ENCODE measurements at regions not wholly inside any gene's neighbourhood (a gene's known extent, or its start where the extent isn't known, plus 50 kb on each side); places are given as distances from the start of the nearest gene placed in this dataset.

GRCh38 chr11:107249054-107249453 lies 208.6 kb downstream of the CWF19L2 start:
- Histone ChIP-seq H3K4me1 (ENCODE audit: insufficient read depth, low read length, poor library complexity, severe bottlenecking) (no peaks in the 10 kb centered on the region), H3K9me3 (ENCODE audit: low read length) (no peaks in the 10 kb centered on the region), H3K4me3 (ENCODE audit: low read depth, low read length, poor library complexity, severe bottlenecking) (no peak overlapping the region), H2AFZ (ENCODE audit: low read length) (no peak overlapping the region), H3K27ac (ENCODE audit: low read depth, low read length, poor library complexity, severe bottlenecking) (no peak overlapping the region), H3K79me2 (ENCODE audit: insufficient read depth, low read depth, low read length) (no peaks in the 10 kb centered on the region), H3K4me2 (ENCODE audit: low read length) (no peak overlapping the region), H4K20me1 (ENCODE audit: insufficient read depth, low read length) (no peaks in the 10 kb centered on the region), H3K36me3 (ENCODE audit: insufficient read depth, low read length) (no peaks in the 10 kb centered on the region), H3K9me2 (ENCODE audit: insufficient read depth, low read length) (no peaks in the 10 kb centered on the region)
- DNase-seq (ENCODE audit: low spot score) = no peak
- intact Hi-C loops (cut with micrococcal nuclease; ENCODE audit: unreplicated experiment) = no loop called here
- CTCF ChIA-PET (ENCODE audit: unreplicated experiment) = no interaction called here
- no TSS peak for BruUV-seq (replicated peaks)
- POLR2A ChIA-PET = interaction anchor here (1.3 kb wide), 1 partner anchor 18 kb away, joined by 3 read pairs; no protein-coding TSS in a partner anchor
- TF ChIP-seq CTCF (conservative IDR thresholded peaks at IDR 0.05; ENCODE audit: low read length) (no peak), EZH2phosphoT487 (IDR thresholded peaks at IDR 0.05; ENCODE audit: borderline replicate concordance, low read depth, low read length) (no peak)

DNA sequence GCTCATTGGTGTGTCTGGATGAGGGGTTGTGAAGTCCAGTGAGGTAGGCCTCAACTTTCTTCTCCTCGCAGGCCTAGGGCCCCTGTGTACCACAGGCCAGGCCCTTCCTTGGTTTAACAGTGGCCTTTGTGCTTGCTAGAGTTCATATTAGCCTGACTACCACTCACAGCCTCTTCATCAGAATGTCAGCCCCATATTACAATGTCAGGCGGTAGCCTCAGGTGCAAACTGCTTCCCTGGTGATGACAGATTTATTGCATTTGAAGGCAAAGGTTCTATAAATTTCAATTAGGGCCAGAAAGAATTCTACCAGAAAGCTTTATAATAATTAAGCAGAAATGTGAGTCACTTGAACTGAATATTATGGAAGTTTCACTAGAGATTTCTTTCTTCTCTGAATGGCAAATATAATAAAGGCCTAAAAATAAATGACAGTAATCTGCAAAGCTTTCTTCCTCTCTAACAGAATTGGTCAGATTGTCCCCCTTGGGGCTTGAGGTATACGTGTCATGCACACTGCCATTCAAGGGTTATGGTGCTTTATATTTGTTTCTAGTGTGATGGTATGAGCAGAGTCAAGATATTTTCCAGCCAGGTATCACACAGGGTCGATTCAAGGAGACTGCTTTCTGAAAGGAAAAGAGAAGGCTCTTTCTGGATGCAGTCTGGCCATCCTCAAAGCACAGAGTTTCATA lies 210.3 kb downstream of the CWF19L2 start:
- Histone ChIP-seq H3K9me3 (ENCODE audit: low read length) (no peaks in the 10 kb centered on the region), H3K4me1 (ENCODE audit: insufficient read depth, low read length, poor library complexity, severe bottlenecking) (no peaks in the 10 kb centered on the region), H3K4me3 (ENCODE audit: low read depth, low read length, poor library complexity, severe bottlenecking) (no peak overlapping the region), H2AFZ (ENCODE audit: low read length) (no peak overlapping the region), H3K27ac (ENCODE audit: low read depth, low read length, poor library complexity, severe bottlenecking) (no peak overlapping the region), H4K20me1 (ENCODE audit: insufficient read depth, low read length) (no peaks in the 10 kb centered on the region), H3K36me3 (ENCODE audit: insufficient read depth, low read length) (no peaks in the 10 kb centered on the region), H3K4me2 (ENCODE audit: low read length) (no peak overlapping the region), H3K9me2 (ENCODE audit: insufficient read depth, low read length) (no peaks in the 10 kb centered on the region), H3K79me2 (ENCODE audit: insufficient read depth, low read depth, low read length) (no peaks in the 10 kb centered on the region)
- TF ChIP-seq CTCF (conservative IDR thresholded peaks at IDR 0.05; ENCODE audit: low read length) = no peak
- no peak for TF ChIP-seq EZH2phosphoT487 (IDR thresholded peaks at IDR 0.05; ENCODE audit: borderline replicate concordance, low read depth, low read length)
- CTCF ChIA-PET (ENCODE audit: unreplicated experiment) = no interaction called here
- no peak for DNase-seq (ENCODE audit: low spot score)
- POLR2A ChIA-PET = interaction anchor here (0.6 to 1.8 kb wide), 4 partner anchors 10 to 714 kb away, joined by 3 to 6 read pairs (median 3); no protein-coding TSS in a partner anchor
- no TSS peak for BruUV-seq (replicated peaks)
- intact Hi-C loops (cut with micrococcal nuclease; ENCODE audit: unreplicated experiment) = no loop called here

GRCh38 chr11:107243929-107244328 lies 213.7 kb downstream of the CWF19L2 start:
- H3K9me2 ChIP-seq (ENCODE audit: insufficient read depth, low read length) = no peaks in the 10 kb centered on the region
- H3K36me3 ChIP-seq (ENCODE audit: insufficient read depth, low read length) = no peaks in the 10 kb centered on the region
- H3K79me2 ChIP-seq (ENCODE audit: insufficient read depth, low read depth, low read length) = no peaks in the 10 kb centered on the region
- POLR2A ChIA-PET = interaction anchor here (0.9 kb wide), 1 partner anchor 9 kb away, joined by 3 read pairs; no protein-coding TSS in a partner anchor
- intact Hi-C loops (cut with micrococcal nuclease; ENCODE audit: unreplicated experiment) = no loop called here
- no peak overlapping the region for H3K27ac ChIP-seq (ENCODE audit: low read depth, low read length, poor library complexity, severe bottlenecking)
- no peaks in the 10 kb centered on the region for H4K20me1 ChIP-seq (ENCODE audit: insufficient read depth, low read length)
- no TSS peak for BruUV-seq (replicated peaks)
- H3K9me3 ChIP-seq (ENCODE audit: low read length) = no peaks in the 10 kb centered on the region
- H3K4me1 ChIP-seq (ENCODE audit: insufficient read depth, low read length, poor library complexity, severe bottlenecking) = no peaks in the 10 kb centered on the region
- H3K4me3 ChIP-seq (ENCODE audit: low read depth, low read length, poor library complexity, severe bottlenecking) = no peak overlapping the region
- no peak for DNase-seq (ENCODE audit: low spot score)
- CTCF ChIA-PET (ENCODE audit: unreplicated experiment) = no interaction called here
- no peak overlapping the region for H2AFZ ChIP-seq (ENCODE audit: low read length)
- no peak overlapping the region for H3K4me2 ChIP-seq (ENCODE audit: low read length)
- TF ChIP-seq CTCF (conservative IDR thresholded peaks at IDR 0.05; ENCODE audit: low read length) (no peak), EZH2phosphoT487 (IDR thresholded peaks at IDR 0.05; ENCODE audit: borderline replicate concordance, low read depth, low read length) (no peak)
